Ovary (tissue), 3 donors: ENCODE measurements at regions not wholly inside any gene's neighbourhood (a gene's known extent, or its start where the extent isn't known, plus 50 kb on each side); places are given as distances from the start of the nearest gene placed in this dataset.

Experiments
- CTCF ChIP-seq, 3 donors: fragments of 450-650 bp in 2 of 3; fragments of 200-600 bp in 1 of 3; IDR thresholded peaks; one replicate each; pipeline versions ENCODE4 v1.5.1 to v1.8.0; 2016 to 2022; ENCODE audit warnings: antibody characterized with exemption in 3 of 3, mild to moderate bottlenecking in 1 of 3
- POLR2A ChIP-seq: fragments of 450-650 bp; IDR thresholded peaks from one replicate; pipeline ENCODE4 v1.6.1; 2017; ENCODE audit warnings: antibody characterized with exemption, mild to moderate bottlenecking, moderate library complexity
- donor health status: DM: no; HTN: no; CAD: no.

DNA sequence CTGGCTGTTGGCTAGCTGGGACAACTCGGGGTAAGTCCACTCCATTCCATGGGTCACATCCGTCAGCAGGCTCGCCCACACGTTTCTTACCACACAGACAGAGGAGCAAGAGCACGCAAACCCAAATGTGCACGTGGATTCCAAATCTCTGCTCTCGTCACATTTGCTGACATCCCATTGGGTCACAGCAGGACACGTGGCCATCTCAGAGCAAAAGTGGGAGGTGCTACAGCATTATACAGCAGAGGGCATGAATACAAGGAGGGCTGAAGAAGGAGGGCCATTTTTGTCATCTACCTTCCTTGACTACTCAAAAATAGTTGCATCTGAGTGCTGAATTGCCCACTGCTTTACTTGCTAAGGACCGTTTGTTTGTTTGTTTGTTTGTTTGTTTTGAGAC is 84.7 kb downstream of the RBBP6 start:
- TF ChIP-seq CTCF (IDR thresholded peaks at IDR 0.05): no peak
- no peak for TF ChIP-seq POLR2A
